NCI-H524 treated with DMSO at 0.1 percent for 48 hours (cell line): ENCODE measurements at regions not wholly inside any gene's neighbourhood (a gene's known extent, or its start where the extent isn't known, plus 50 kb on each side); places are given as distances from the start of the nearest gene placed in this dataset.
"Not testable (repeated sequence)": the region's sequence is repeated elsewhere in the genome, so short reads cannot be mapped to it uniquely, and the experiment has no call there.

ENCODE experiments used
- DNase-seq: peaks from one replicate; lab custom pipeline; 2025; lab: John Stamatoyannopoulos, UW

- not testable (repeated sequence) for DNase-seq
Observed at GRCh38 chr6:180091-180694, 112.1 kb upstream of the DUSP22 start.

- no peak for DNase-seq
Observed at GRCh38 chr6:181049-181654, 111.1 kb upstream of the DUSP22 start.

- no peak for DNase-seq
Observed at GRCh38 chr6:183668-184067, 108.6 kb upstream of the DUSP22 start.

- no peak for DNase-seq
Observed at GRCh38 chr6:184161-184700, 108.1 kb upstream of the DUSP22 start.

- DNase-seq: no peak
Observed at GRCh38 chr6:186340-186965, 105.8 kb upstream of the DUSP22 start.

- no peak for DNase-seq
Observed at GRCh38 chr6:187210-187861, 105.0 kb upstream of the DUSP22 start.

GRCh38 chr6:188821-189655, 103.2 kb upstream of the DUSP22 start:
- no peak for DNase-seq

GRCh38 chr6:189676-190075, 102.6 kb upstream of the DUSP22 start:
- no peak for DNase-seq

GRCh38 chr6:190596-191395, 101.5 kb upstream of the DUSP22 start:
- no peak for DNase-seq

- DNase-seq: no peak
Observed at GRCh38 chr6:191487-192312, 100.6 kb upstream of the DUSP22 start.

- no peak for DNase-seq
Observed at GRCh38 chr6:192313-192664, 100.0 kb upstream of the DUSP22 start.

- DNase-seq: no peak
Observed at GRCh38 chr6:193180-193579, 99.1 kb upstream of the DUSP22 start.

GRCh38 chr6:193773-194310, 98.4 kb upstream of the DUSP22 start:
- DNase-seq: no peak

GRCh38 chr6:195861-196360, 96.4 kb upstream of the DUSP22 start:
- DNase-seq: no peak

- DNase-seq: no peak
Observed at GRCh38 chr6:196543-196942, 95.7 kb upstream of the DUSP22 start.

GRCh38 chr6:203661-204060, 88.6 kb upstream of the DUSP22 start:
- DNase-seq: no peak

GRCh38 chr6:206264-206663, 86.0 kb upstream of the DUSP22 start:
- no peak for DNase-seq

GRCh38 chr6:208364-208763, 83.9 kb upstream of the DUSP22 start:
- DNase-seq: no peak

- DNase-seq: no peak
Observed at GRCh38 chr6:208938-209337, 83.3 kb upstream of the DUSP22 start.
